Liver (tissue), 3 donors: ENCODE measurements at regions not wholly inside any gene's neighbourhood (a gene's known extent, or its start where the extent isn't known, plus 50 kb on each side); places are given as distances from the start of the nearest gene placed in this dataset.

ENCODE experiments used
- CTCF ChIP-seq: fragments of 150-350 bp; IDR thresholded peaks from 2 replicates; pipeline ENCODE4 v1.5.1; 2017; ENCODE audit warnings: improper control_type of control experiment, low read depth, low read length; ENCODE audit not compliant: missing input control
- EGR1 ChIP-seq, 2 donors: IDR thresholded peaks; 2 replicates each; pipeline ENCODE4 v1.6.1; 2016 to 2018; ENCODE audit warnings: antibody characterized with exemption in 2 of 2, low read depth in 2 of 2
- GABPA ChIP-seq, 2 donors: IDR thresholded peaks in 1 of 2; conservative IDR thresholded peaks in 1 of 2; 2 replicates each; pipeline ENCODE4 v1.6.1; 2016; ENCODE audit warnings: antibody characterized with exemption in 2 of 2, mild to moderate bottlenecking in 1 of 2, moderate library complexity in 1 of 2
- REST ChIP-seq: IDR thresholded peaks from 2 replicates; pipeline ENCODE4 v1.6.1; 2016; ENCODE audit warnings: antibody characterized with exemption, mild to moderate bottlenecking
- RXRA ChIP-seq, 2 donors: IDR thresholded peaks; 2 replicates each; pipeline ENCODE4 v1.6.1; 2017 to 2018; ENCODE audit warnings: antibody characterized with exemption in 2 of 2, mild to moderate bottlenecking in 1 of 2
- SP1 ChIP-seq: IDR thresholded peaks from 2 replicates; pipeline ENCODE4 v1.6.1; 2018; ENCODE audit warnings: antibody characterized with exemption, mild to moderate bottlenecking
- YY1 ChIP-seq: IDR thresholded peaks from 2 replicates; pipeline ENCODE4 v1.6.1; 2016; ENCODE audit warnings: antibody characterized with exemption, mild to moderate bottlenecking
- TF ChIP-seq, protein P1 (sequence below): IDR thresholded peaks from 2 replicates; pipeline ENCODE4 v1.6.1; 2016; ENCODE audit warnings: antibody characterized with exemption
- TF ChIP-seq, protein P2 (sequence below): IDR thresholded peaks from 2 replicates; pipeline ENCODE4 v1.6.1; 2016; ENCODE audit warnings: antibody characterized with exemption
- TF ChIP-seq, protein P3 (sequence below): IDR thresholded peaks from 2 replicates; pipeline ENCODE4 v1.6.1; 2016; ENCODE audit warnings: antibody characterized with exemption
- donor health status: healthy.
- donor health status: healthy.

DNA sequence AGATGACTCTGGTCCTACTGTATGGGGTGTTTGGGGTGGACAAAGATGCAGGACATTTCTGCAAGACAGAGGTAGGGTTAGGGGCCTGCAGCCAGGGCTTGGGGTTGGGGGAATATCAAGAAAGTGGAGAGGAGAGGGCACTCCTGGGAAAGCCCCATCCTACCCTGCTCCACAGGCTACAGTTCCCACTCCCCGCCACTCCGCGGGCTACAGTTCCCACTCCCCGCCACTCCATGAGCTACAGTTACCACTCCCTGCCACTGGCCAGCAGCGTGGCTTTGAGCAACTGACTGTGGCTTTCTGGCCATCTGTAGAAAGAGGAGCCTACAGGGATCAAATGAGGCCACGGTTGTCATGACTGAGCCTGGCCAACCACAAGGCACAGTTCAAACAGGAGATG, 93.8 kb upstream of the GRIK3 start:
- TF ChIP-seq CTCF (no peak), REST (no peak), EGR1 (IDR thresholded peaks at IDR 0.05; ENCODE audit: low read depth in 2 of 2) (no peak), RXRA (IDR thresholded peaks at IDR 0.05) (no peak), YY1 (no peak), GABPA (IDR thresholded peaks at IDR 0.05 in 1 of 2, conservative IDR thresholded peaks at IDR 0.05 in 1 of 2) (no peak), SP1 (no peak)
- TF ChIP-seq, protein P1, sequence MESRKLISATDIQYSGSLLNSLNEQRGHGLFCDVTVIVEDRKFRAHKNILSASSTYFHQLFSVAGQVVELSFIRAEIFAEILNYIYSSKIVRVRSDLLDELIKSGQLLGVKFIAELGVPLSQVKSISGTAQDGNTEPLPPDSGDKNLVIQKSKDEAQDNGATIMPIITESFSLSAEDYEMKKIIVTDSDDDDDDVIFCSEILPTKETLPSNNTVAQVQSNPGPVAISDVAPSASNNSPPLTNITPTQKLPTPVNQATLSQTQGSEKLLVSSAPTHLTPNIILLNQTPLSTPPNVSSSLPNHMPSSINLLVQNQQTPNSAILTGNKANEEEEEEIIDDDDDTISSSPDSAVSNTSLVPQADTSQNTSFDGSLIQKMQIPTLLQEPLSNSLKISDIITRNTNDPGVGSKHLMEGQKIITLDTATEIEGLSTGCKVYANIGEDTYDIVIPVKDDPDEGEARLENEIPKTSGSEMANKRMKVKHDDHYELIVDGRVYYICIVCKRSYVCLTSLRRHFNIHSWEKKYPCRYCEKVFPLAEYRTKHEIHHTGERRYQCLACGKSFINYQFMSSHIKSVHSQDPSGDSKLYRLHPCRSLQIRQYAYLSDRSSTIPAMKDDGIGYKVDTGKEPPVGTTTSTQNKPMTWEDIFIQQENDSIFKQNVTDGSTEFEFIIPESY: no peak
- TF ChIP-seq, protein P2, sequence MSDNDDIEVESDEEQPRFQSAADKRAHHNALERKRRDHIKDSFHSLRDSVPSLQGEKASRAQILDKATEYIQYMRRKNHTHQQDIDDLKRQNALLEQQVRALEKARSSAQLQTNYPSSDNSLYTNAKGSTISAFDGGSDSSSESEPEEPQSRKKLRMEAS: no peak
- TF ChIP-seq, protein P3, sequence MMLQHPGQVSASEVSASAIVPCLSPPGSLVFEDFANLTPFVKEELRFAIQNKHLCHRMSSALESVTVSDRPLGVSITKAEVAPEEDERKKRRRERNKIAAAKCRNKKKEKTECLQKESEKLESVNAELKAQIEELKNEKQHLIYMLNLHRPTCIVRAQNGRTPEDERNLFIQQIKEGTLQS: no peak
